HEK293T (cell line): ENCODE measurements at regions not wholly inside any gene's neighbourhood (a gene's known extent, or its start where the extent isn't known, plus 50 kb on each side); places are given as distances from the start of the nearest gene placed in this dataset.

Source experiments
- CTCF ChIA-PET: fragments of 350-600 bp; formaldehyde crosslinking; extraction: SDS; loops from one replicate; lab custom pipeline; 2021; ENCODE audit warnings: antibody characterized with exemption, inconsistent platforms; lab: Yijun Ruan, JAX
- POLR2A ChIA-PET: fragments of 350-600 bp; formaldehyde crosslinking; extraction: SDS; loops from one replicate; lab custom pipeline; 2020; ENCODE audit warnings: antibody characterized with exemption, inconsistent platforms; lab: Yijun Ruan, JAX
- DNase-seq: peaks from one replicate; pipeline ENCODE4 v3.0.0; 2012; ENCODE audit warnings: mixed read lengths; ENCODE audit errors: extremely low spot score
- ARNT ChIP-seq: fragments of 450-650 bp; IDR thresholded peaks from 2 replicates; pipeline ENCODE4 v1.6.1; 2017; ENCODE audit warnings: mild to moderate bottlenecking
- BHLHE40 ChIP-seq: fragments of 450-650 bp; IDR thresholded peaks from 2 replicates; pipeline ENCODE4 v1.6.1; 2016; ENCODE audit warnings: mild to moderate bottlenecking, moderate library complexity, borderline replicate concordance
- CTBP1 ChIP-seq: fragments of 450-650 bp; IDR thresholded peaks from 2 replicates; pipeline ENCODE4 v1.6.1; 2016; ENCODE audit warnings: borderline replicate concordance
- ELF4 ChIP-seq: fragments of 450-650 bp; IDR thresholded peaks from 2 replicates; pipeline ENCODE4 v1.6.1; 2017; ENCODE audit warnings: antibody characterized with exemption
- FOXA1 ChIP-seq: fragments of 450-650 bp; IDR thresholded peaks from 2 replicates; pipeline ENCODE4 v1.6.1; 2016; ENCODE audit warnings: mild to moderate bottlenecking
- FOXK2 ChIP-seq: fragments of 450-650 bp; IDR thresholded peaks from 2 replicates; pipeline ENCODE4 v1.6.1; 2016; ENCODE audit warnings: mild to moderate bottlenecking
- FOXM1 ChIP-seq: fragments of 450-650 bp; IDR thresholded peaks from 2 replicates; pipeline ENCODE4 v1.6.1; 2017; ENCODE audit warnings: mild to moderate bottlenecking, borderline replicate concordance
- HDGF ChIP-seq: fragments of 450-650 bp; IDR thresholded peaks from 2 replicates; pipeline ENCODE4 v1.6.1; 2017; ENCODE audit warnings: antibody characterized with exemption, borderline replicate concordance
- L3MBTL2 ChIP-seq: fragments of 450-650 bp; conservative IDR thresholded peaks from 2 replicates; pipeline ENCODE4 v1.6.1; 2016; ENCODE audit warnings: mild to moderate bottlenecking
- LEF1 ChIP-seq: fragments of 450-650 bp; IDR thresholded peaks from 2 replicates; pipeline ENCODE4 v1.6.1; 2017; ENCODE audit warnings: mild to moderate bottlenecking, borderline replicate concordance
- NFRKB ChIP-seq: fragments of 450-650 bp; IDR thresholded peaks from 2 replicates; pipeline ENCODE4 v1.6.1; 2016; ENCODE audit warnings: mild to moderate bottlenecking, moderate library complexity
- SP1 ChIP-seq: fragments of 450-650 bp; IDR thresholded peaks from 2 replicates; pipeline ENCODE4 v1.6.1; 2017
- SUZ12 ChIP-seq: fragments of 450-650 bp; IDR thresholded peaks from 2 replicates; pipeline ENCODE4 v1.6.1; 2016; ENCODE audit warnings: mild to moderate bottlenecking
- TARDBP ChIP-seq: fragments of 450-650 bp; IDR thresholded peaks from 2 replicates; pipeline ENCODE4 v1.6.1; 2016
- ZNF384 ChIP-seq: fragments of 450-650 bp; IDR thresholded peaks from 2 replicates; pipeline ENCODE4 v1.6.1; 2016
- TF ChIP-seq, protein P1 (sequence below): fragments of 450-650 bp; IDR thresholded peaks from 2 replicates; pipeline ENCODE4 v1.6.1; 2016

DNA sequence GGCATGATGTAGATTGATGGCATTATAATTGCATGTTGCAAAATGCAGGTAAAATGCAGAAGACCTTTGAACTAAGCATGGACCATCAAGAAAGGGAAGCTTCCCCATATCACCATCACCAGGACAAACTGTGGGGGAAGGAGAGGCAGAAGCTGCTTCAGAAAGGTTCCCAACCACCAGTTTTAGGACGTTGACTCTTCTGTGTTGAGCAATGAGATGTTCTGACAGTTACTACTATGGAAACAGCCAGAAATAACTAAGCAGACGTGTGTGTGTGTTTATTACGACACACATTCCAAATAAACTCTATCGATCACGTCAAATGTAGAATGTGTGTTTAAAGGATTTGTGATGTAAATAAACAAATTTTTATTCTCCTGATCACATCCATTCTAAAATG is 110.2 kb upstream of the PLD5 start:
- ChIA-PET CTCF (interaction anchor here (0.6 kb wide), 1 partner anchor 22 kb away, joined by 4 read pairs; no protein-coding TSS in a partner anchor), POLR2A (no interaction called here)
- no peak for TF ChIP-seq TARDBP
- no peak for TF ChIP-seq SP1
- no peak for TF ChIP-seq ARNT
- no peak for TF ChIP-seq SUZ12
- no peak for TF ChIP-seq FOXA1
- TF ChIP-seq, protein P1, sequence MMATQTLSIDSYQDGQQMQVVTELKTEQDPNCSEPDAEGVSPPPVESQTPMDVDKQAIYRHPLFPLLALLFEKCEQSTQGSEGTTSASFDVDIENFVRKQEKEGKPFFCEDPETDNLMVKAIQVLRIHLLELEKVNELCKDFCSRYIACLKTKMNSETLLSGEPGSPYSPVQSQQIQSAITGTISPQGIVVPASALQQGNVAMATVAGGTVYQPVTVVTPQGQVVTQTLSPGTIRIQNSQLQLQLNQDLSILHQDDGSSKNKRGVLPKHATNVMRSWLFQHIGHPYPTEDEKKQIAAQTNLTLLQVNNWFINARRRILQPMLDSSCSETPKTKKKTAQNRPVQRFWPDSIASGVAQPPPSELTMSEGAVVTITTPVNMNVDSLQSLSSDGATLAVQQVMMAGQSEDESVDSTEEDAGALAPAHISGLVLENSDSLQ, result no peak
- no peak for TF ChIP-seq HDGF
- TF ChIP-seq NFRKB, result no peak
- no peak for TF ChIP-seq ZNF384
- TF ChIP-seq BHLHE40, result no peak
- no peak for TF ChIP-seq FOXK2
- TF ChIP-seq L3MBTL2, result no peak
- TF ChIP-seq CTBP1, result no peak
- no peak for TF ChIP-seq LEF1
- TF ChIP-seq ELF4, result no peak
- TF ChIP-seq FOXM1, result no peak
- DNase-seq, result no peak

DNA sequence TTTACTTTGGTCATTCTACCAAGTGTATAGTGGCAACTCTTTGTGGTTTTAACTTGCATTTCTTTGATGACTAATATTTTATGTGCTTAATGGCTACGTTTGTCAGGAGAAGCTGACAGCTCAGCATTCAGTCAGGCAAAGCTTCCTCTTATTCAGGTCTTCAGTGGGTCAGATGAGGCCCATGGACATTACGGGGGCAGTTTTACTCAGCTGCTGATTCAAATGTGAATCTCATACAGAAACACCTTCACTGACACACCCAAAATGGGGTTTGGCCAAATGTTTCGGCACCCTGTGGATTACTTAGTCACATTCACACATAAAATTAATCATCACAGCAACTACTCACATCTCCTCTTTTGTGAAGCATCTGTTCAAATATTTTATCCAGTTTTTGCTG is 104.9 kb upstream of the PLD5 start:
- ChIA-PET POLR2A (no interaction called here), CTCF (interaction anchor here (0.6 kb wide), 1 partner anchor 16 kb away, joined by 3 read pairs; no protein-coding TSS in a partner anchor)
- TF ChIP-seq LEF1 (no peak), ELF4 (no peak)
- no peak for DNase-seq

DNA sequence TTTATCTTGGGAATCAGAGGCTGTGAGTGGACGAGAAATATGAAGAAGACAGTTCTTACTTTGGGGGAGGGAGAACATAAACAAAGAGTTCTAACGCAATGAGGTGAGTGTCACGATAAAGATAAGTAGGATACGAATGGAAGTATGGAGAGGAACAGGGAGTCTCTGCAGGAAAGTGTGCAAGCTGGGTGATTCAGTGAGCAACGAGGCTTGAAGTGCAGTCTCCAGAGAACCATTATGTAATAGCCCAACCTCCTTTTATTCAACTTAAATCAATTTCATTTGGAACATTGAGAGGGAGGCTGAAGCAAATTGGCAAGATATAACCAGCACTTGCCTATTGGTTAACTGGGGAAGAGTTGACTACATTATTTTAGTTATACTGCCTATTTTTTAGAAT is 99.3 kb upstream of the PLD5 start:
- ChIA-PET POLR2A (no interaction called here), CTCF (interaction anchor here (0.6 kb wide), 1 partner anchor 590 kb away, joined by 3 read pairs; no protein-coding TSS in a partner anchor)
- DNase-seq, result no peak
- no peak for TF ChIP-seq L3MBTL2
- TF ChIP-seq LEF1, result no peak
- no peak for TF ChIP-seq FOXM1
- no peak for TF ChIP-seq SUZ12
- no peak for TF ChIP-seq ZNF384
- no peak for TF ChIP-seq BHLHE40
- TF ChIP-seq, protein P1, result no peak
- no peak for TF ChIP-seq FOXK2
- no peak for TF ChIP-seq CTBP1
- no peak for TF ChIP-seq HDGF
- TF ChIP-seq TARDBP, result no peak
- TF ChIP-seq FOXA1, result no peak

DNA sequence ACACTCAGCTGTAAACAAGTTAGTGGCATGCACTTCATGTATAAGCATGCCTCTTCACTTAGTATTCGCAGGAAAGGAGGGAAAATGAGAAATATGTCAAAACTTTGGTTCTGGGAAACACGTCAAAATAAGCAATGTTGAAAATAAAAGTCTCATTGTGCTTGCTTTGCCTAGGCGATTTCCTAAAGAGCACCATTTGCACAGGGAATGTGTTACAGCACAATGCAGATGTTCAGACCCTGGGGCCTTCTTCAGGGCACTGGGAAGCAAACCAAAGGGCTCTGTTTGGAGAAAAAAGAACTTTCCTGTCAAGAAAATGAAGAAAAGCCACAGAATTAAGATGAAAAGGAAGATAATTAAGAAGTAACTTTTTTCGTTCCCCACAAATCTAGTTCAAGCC is 98.6 kb upstream of the PLD5 start:
- DNase-seq, result no peak
- ChIA-PET CTCF (no interaction called here), POLR2A (no interaction called here)
- TF ChIP-seq SP1 (no peak), L3MBTL2 (no peak), FOXK2 (no peak), CTBP1 (no peak), ELF4 (no peak), LEF1 (no peak), FOXA1 (no peak), BHLHE40 (no peak), FOXM1 (no peak), ARNT (no peak), HDGF (no peak), TARDBP (no peak), ZNF384 (no peak), NFRKB (no peak), SUZ12 (no peak)
- TF ChIP-seq, protein P1, result no peak

DNA sequence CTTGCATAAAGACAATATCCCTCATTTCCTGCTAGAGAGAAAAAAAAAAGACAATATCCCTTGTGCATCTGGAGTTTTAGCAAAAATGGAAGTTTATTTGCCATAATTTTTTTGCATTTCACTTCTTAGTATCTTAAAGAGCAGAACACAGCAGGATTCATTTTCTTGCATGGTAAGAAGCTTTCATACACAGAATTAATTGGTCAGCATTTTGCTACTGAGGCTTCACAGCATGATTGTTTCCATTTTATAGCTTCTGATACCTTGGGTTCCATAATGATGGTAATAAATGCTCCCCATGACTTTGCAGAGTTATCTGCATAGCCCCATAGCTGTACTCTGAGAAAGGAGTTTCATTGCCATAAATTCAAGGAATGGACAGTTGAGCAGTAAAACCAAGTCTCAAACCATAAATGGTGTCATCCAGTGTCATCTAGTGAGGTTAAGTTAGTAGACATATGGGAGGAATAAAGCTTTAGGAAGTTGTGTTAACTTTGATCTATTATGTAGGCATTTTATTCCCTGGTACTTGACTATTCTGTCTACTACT is 88.8 kb upstream of the PLD5 start:
- TF ChIP-seq NFRKB, result no peak
- TF ChIP-seq, protein P1, result peak; percentile 53
- TF ChIP-seq SP1, result no peak
- TF ChIP-seq ARNT, result no peak
- no peak for TF ChIP-seq HDGF
- ChIA-PET POLR2A (no interaction called here), CTCF (interaction anchor here (0.6 to 0.7 kb wide), 2 partner anchors 58 to 627 kb away, joined by 3 read pairs; no protein-coding TSS in a partner anchor)
- no peak for DNase-seq

DNA sequence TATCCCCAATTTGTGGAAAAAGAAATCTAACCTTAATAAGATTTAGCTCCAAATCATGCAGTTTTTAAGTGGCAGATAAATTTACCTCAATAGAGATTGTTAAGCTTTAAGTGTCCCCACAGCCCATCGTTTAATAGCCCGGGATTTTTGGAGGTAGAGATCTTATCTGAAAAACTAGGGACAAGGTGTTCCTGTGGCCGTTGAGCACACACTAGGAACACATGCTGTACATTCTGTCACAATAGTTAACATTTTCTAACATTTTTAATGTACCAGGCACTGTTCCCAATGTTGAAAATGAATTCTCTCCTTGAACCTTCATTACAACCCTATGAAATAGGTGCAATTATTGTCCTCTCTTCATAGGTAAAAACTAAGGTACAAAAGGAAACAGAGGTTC is 85.7 kb upstream of the PLD5 start:
- ChIA-PET CTCF (no interaction called here), POLR2A (no interaction called here)
- no peak for TF ChIP-seq ZNF384
- no peak for TF ChIP-seq FOXM1
- TF ChIP-seq LEF1, result no peak
- TF ChIP-seq TARDBP, result no peak
- TF ChIP-seq SP1, result no peak
- TF ChIP-seq ELF4, result no peak
- TF ChIP-seq, protein P1, result no peak
- TF ChIP-seq HDGF, result no peak
- no peak for TF ChIP-seq SUZ12
- no peak for TF ChIP-seq BHLHE40
- no peak for TF ChIP-seq NFRKB
- no peak for TF ChIP-seq FOXA1
- DNase-seq, result no peak
